A204.1 (cell line): ENCODE measurements at regions not wholly inside any gene's neighbourhood (a gene's known extent, or its start where the extent isn't known, plus 50 kb on each side); places are given as distances from the start of the nearest gene placed in this dataset.

Source experiments
- FAIRE-seq: peaks from 2 replicates; lab custom pipeline; 2012; peaks lifted over from hg19 to GRCh38; lab: Jason Lieb, UNC

DNA sequence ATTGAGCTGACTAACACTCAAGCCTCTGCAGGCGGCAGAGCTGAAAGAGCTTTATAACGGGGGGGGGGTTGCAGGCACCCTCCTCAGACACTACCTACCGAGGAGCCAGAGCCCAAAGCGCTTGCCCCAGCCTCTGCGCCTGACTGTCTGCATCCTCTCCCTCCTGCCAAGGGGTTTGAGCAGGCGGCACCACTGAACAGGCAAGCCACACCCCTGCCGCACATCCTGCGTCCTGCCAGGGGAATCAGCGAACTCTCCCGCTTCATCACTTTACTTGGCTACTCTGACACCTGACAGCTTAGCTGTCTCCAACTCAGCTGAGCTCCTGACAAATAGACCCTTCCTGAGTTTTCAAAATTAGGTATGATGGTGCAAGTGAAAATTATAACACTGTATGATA, 432.6 kb upstream of the ANKRD30A start:
- FAIRE-seq = no peak

DNA sequence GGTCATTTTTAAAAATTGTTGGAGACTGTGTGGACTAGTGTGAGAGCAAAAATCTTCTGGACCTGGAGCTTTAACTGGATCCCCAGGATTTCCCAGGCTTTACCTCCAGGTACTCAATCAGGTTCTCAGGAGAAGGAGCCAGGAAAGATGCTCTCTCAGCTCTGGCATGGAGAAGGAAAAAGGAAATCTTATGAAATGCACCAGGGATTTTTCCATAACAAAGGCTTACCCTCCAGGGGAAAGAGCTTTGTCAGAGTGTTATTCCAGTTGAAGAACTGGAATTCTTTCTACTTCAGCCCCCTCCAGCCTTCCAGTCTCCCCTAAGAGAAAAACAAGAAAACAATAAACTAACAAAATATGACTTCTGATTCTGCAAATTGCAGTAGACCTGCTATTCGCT, 436.7 kb upstream of the ANKRD30A start:
- no peak for FAIRE-seq

DNA sequence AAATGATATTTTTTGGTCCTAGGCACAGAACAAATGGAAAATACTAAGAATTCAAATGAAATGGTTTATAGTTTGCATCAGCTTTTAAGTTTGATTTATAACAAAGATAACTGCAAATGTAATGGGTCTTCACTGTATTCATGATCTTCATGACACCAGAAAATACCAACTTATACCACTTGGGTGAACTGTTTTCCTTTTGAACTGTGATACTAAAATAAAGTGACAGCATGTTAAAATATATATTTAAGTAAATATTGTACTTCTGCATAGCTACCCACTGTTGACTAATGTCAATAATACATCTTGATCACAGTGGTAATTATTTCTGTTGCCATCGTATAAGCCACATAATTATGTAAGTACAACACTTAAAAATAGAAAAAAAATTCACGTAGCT, 442.0 kb upstream of the ANKRD30A start:
- no peak for FAIRE-seq

DNA sequence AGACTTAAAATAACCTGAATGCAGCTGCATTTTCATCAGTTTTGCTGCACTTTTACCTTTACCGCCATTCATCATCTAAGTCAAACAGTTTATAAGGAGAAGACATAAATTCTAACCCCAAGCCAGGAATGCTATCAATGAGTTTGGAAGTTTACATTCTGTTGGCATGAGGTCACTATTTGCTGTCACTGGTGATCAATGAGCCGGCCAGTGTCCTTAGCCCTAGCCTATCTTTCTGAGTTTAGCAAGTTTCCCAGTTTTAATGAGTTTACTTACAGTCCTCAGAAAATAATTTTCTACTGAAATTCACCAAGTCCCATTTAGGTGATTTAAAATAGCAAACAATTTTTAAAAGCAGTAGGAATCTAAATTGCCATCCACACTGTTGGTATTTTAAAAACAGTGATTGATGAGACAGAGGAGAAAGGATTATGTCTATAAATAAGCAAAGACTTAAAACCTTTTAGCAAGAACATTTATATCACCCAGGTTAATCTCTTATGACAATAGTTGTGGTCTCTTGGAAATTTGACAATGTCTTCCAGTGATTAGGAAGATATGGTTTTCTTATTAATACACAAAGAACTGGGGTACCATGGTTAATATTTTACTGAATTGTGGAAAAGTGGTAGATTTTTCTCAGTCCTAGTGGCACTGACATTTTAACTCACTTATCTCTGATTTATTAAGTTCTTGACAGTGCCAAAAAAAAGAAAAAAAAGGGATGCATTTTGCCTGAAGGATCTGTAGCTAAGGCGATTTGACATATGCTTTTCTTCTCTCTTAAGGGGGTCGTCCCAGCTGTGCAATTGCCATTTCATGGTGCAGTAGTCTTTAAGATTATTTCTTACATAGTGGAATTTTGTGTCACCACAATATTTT, 443.4 kb upstream of the ANKRD30A start:
- no peak for FAIRE-seq

DNA sequence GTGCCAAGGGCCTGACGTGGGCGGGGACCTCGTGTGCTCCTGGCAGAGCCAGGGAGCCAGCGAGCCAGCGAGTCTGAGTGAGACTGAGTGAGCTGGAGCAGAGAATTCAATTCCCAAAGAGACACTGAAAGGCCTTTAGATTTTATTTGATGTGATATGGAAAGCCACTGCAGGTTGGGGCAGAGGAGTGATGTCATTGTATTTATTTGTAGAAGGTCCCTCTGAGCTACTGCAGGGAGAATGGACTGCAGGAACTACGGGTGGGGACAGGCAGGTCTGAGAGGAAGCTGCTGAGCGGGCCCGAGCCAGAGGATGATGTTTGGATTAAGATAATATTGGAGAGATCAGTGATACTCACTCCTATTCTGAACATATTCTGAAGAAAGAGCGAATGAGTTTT, 445.8 kb upstream of the ANKRD30A start:
- FAIRE-seq = no peak

DNA sequence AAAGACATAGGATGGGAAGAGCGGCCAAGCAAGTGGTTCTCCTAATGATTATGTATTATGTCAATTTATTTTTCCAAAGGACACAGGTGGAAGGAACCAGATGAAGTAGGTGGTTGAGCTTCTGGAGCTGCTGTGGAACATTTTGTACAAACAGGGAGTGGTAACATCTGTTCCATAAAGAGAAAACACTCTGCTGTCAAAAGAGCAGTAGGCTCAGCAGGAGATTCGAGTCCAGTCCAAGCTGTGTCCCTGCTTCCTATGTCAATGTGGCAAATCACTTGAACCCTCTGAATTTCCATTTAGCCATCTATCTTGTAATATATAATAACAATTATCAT, 448.0 kb upstream of the ANKRD30A start:
- FAIRE-seq = no peak

DNA sequence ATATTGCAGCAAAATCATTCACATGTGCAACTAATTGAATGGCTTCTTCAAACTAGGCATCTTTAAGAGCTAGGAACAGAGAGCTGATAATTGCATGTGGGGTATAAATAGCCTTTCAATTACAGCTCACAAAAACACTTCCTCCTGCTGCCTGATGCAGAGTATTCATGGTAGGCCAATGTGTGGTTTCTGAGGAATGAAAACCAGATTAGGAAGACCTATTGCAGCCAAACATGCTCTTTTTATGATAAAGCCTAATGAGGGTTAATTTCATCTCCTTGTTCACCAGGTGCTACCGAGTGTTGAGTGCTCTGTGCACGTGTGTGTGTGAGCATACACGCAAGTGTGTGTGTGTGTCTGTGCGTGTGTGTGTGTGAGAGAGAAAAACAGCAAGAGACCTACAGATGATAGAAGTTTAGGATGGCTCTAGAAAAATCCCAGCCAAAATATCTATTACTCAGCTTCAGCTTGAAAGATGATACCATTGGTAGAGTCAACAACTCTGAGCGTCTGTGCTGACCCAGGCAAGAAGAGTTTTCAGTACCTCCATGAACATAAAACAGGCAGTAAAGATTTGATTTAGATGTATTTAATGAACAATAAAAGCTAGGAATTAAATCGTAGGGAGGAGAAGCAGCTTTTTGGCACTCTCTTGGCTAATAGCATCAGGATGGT, 448.5 kb upstream of the ANKRD30A start:
- FAIRE-seq = no peak

DNA sequence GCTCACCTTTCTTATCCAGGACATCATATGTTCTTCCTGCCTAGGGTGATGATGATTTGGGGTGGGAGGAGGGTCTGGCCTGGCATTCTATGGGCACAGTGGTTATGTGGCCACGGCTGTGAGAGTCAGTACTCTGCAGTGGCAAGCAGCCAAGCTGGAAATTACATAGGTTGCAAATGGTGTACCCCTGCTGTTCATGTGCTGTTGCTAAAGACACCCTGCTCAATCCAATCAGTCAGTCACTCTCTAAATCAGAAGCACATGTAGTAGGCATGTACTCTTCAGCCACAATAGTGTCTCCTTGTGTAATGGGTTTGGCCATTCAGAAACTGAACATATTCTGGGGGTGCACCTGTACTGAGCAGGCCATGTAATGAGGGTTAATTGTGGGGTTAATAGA, 449.1 kb upstream of the ANKRD30A start:
- no peak for FAIRE-seq

DNA sequence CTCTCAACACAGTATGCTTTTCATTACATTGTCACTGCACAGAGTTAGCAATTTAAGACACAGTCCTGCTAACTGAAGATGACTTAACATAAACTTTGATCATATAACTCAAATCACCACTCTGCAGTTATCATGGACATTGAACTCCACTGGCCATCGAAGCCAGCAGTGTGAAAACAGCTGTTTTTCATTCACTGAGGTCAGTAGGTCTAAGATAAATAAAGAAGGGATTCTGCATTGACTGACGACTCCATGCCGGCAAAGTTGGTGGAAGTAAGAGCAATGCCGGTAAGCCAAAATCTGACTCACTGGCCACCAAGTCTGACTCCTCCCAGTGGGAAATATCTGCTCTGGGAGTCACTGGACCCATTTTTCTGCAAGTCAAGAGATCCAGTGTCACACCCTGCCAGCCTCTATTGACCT, 449.9 kb upstream of the ANKRD30A start:
- no peak for FAIRE-seq

DNA sequence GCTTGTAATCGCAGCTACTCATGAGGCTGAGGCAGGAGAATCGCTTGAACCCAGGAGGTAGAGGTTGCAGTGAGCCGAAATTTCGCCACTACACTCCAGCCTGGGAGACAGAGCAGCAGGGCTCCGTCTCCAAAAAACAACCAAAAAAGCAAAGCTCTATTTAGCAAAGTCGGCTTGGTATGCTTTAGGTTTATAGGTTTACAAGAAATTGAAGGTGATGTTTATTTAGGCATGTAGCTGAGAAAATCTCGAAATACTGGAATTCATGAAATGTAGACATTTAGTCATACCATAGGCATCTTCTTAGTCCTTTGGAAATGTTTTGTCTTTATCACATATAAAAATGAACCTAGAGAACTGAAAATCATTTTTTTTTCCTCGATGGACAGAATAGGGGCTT, 453.8 kb upstream of the ANKRD30A start:
- no peak for FAIRE-seq

DNA sequence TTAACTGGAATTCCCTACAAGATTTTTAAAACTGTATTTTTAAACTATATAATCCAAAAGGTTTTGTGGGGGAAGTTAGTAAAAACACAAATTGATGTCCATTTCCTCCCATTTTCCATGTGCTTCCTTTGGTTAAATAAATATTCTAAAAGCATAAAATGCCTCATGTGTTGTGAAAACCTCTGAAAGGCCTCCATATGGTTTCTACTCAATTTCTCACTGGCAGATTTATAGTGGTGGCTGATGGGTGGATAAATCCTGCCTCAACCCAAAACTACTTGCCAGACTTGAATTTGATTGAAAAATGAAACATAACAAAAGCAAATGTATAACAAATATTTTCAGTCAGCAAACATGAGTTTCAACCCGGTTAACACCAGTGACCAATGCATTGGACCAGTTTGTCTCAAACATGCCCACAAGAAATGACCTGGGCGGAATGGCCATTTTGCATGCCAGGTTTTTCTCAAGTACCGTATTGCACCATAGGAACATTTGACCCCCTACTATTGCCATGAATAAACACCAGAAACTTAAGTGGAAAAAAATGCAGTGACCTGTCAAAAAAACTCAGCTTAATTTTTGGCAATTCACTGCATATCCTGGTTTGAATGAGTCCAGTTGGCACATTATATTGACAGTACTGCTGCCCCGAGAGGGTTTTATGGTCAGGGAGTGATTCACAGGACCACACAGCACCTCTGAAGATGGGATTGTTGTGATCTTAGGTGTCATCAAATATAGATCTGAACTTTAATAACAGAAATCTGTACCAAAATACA, 454.6 kb upstream of the ANKRD30A start:
- FAIRE-seq = no peak

DNA sequence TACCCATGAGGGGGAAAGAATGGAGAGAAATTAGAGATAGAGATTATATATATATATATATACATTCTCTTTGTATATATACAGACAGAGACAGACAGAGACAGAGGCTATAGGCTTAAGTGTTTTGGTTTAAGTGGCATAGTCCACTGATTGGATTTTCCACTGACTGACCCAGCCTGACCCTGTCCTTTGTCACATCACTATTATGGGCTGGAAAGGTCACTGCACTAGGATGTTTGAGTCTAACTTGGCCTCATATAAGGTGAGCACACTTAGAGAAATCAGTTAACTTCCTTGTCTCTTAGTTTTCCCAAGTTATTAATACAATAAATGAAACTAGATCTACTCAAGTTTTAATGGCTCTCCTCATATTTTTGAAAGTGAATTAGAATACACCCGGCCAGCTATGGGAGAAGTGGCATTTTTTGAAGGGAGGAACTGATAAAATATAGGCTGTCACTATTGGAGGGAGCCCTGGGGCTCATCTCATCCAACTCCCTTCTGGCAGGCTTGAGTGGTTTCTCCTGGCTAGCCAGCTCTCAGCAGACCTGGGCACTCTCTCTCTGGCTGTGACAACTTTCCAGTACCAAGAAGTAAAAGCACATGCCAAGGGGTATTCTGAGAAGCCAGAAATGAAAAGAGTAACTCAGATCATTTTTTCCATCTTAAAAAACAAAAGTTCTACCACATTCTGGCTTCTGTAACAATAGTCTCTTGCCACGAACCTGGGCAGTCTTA, 455.6 kb upstream of the ANKRD30A start:
- FAIRE-seq = no peak

DNA sequence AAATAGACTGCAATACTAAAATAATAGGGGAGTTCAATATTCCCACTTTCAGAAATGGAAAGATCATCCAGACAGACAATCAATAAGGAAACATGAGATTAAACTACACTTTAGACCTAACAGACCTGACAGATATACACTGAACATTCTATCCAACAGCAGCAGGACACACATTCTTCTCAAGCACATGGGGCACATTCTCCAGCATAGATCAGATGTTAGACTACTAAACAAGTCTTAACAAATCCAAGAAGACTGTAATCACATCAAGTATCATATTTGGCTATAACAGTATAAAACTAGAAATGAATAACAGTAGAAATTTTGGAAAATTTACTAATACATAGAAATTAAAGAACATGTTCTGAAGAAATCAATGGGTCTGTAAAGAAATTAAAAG, 458.9 kb upstream of the ANKRD30A start:
- no peak for FAIRE-seq

DNA sequence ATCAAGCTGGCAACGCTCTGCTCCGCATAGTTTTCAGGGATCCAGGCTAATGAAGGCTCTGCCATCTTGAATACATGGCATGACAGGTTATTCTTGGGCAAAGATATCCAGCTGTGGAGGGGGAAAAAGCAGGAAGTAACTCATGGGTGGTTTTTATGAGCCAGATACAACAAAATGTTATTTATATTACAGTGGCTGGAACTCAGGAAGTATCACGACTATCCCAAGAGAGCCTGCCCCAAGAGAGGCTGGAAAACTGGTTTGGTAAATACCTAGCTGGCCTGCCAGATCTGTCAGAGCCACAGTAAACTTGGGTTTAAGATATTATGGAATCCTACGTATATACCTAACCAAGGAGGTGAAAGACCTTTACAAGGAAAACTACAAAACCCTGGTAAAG, 462.8 kb upstream of the ANKRD30A start:
- FAIRE-seq = no peak

DNA sequence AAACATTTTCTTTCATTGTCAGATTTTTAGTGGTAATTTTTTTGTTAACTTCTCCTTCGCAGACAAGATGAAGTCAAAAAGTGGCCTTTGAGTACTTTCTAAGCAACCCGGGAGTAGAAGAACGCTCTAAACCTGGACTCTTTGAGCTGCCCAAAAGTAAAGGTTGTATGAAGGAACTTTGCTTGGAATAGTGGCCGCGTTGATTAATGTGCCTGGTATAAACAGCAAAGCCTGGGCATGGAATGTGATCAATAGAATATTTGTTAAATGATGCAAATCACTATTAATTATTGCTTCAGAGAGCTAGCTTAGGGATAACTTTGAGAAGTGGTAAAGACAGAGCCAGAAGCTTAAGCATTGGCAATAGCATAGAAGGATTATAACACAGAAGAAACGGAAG, 475.1 kb upstream of the ANKRD30A start:
- FAIRE-seq = no peak

DNA sequence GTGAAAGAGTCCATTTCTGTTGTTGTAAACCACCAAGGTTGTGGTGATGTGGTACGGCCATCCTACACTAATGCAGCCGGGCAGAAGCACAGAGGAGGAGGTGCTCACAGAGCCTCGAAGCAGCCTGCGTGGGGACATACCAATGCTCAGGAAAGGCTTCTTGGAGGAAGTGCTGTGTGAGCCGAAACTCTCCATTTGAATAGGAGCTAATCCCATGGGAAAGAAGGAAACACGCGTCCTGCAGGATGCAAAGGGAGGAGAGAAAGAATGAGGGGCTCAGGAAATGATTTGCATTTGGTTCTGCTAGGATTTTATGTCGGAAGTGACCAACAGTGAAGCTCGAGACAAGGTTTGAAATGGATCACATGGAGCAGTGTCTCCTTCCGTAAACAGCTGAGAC, 477.9 kb upstream of the ANKRD30A start:
- FAIRE-seq = no peak

DNA sequence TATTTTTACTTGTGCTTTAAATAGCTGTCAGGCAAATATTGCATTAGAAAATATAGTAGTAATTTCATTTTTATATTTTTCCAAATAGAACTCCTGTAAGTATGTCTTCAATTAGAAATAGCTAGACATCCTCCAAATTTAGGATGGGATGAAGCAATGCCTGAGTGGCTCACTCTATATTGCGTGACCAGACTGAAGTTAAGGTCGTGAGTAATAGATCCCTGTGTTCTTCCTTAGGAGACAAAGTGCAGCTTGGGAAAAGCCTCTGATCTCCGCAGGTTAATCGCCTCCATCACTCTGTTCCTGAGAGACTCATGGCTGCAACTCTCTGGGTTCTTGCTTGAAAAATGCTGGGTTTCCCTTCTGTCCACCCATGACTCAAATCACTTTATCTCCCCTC, 484.8 kb upstream of the ANKRD30A start:
- no peak for FAIRE-seq

DNA sequence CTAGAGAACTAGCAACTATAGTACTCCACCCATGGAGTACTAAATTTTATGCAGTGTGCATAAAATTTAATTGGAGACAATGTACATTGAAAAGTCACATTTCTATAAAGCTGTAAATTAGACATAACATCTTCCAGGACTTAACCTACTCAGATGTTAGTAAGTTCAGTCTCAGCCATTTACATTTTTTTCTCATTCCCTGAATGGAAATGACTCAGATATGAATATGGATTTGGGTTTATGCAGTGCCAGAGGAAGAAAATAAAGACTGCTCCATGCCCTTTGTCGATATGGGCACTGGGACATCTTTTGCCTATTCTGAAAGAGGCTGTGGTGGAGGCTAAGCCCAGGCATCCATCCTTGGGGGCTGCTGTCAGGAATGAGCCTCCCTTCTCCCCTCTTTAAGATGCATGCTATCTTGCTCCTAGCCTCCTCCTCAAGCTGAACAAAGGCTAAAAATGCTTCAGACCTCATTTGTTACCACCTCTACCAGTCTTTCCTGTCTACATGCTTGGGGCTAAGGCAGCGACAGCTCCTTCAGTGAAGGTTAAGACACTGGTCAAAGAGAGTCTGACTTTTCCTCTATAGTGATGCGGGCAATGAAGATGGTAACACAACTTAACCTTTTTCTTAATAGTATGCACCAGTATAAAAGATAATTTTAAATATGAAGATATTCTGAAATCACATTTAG, 486.8 kb upstream of the ANKRD30A start:
- FAIRE-seq = no peak

DNA sequence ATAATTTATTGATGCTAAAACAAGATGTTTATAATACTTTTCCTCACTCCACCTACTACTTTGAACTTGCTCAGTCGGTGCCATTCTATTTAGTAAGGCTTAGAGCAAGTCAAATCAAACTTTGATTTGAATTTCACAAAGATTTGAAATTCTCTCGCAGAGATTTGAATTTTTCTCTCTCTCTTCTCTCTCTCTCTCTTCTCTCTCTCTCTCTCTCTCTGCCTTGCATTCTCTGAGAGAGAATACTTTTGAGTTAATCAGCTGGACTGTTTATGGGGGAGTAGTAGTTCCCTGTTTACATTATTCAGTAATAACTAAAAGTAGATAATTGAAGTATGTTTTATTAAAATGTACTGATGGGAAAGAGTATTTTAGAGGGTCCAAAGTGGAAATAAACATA, 488.5 kb upstream of the ANKRD30A start:
- FAIRE-seq = no peak

DNA sequence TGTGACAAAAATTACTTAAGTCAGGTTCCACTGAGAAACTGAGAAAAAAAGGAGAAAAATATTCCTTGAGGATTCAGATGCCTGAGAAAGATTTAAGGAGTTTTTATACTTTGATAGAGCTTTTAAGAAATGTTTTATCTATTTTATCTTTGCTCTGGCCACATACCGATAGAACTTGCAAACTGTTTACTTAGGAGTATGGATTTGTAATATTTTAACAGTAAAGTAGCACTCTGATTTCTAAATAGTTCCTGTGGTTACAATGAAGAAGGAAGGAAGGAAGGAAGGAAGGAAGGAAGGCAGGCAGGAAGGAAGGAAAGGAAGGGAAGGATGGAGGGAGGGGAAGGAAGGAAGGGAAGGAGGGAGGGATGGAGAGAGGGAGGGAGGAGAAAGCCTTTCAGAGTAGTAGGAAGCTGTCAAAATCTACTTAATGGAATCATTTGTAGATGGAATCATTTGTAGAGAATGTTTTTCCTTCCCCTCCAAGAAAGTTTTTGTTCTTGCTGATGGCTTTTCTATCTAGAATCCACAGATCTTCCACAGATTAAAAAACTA, 489.0 kb upstream of the ANKRD30A start:
- no peak for FAIRE-seq

DNA sequence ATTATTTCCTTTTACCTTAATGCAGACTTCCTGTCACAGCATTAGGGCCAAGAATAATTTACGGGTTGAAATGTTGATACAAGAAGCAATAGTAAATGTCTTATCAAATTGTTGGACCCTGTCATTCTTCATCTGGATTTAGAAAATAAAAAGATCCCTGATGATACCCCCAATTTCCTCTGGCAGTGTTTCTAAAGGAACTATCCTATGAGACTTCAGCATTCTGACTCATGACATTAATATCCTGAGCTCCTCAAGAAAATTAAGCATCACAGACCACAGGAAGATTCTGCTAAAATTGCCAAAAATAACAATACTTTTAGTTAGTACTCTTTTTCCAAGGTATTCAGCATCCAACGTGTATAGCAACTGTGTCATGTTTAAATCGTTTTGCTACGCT, 490.5 kb upstream of the ANKRD30A start:
- FAIRE-seq = no peak

DNA sequence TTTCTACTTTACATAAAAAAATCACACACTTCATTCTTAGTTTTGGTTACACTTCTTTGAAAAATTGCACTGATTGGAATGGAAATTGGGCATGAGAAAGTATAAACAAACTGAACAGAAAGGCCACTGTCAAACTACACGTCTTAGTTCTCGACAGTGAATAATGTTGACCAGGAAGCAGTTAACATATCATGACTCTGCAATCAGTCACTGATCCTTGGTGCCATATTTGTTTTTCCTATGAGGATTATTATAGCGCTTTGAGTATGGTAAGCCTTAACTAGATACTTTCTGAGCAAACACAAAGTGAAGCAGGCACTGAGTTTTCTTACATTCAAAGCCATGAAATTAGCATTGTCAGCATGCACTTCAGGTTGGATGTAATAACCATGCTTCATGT, 495.1 kb upstream of the ANKRD30A start:
- no peak for FAIRE-seq
